ENCODE measurements at regions not wholly inside any gene's neighbourhood (a gene's known extent, or its start where the extent isn't known, plus 50 kb on each side); places are given as distances from the start of the nearest gene placed in this dataset.

DNA sequence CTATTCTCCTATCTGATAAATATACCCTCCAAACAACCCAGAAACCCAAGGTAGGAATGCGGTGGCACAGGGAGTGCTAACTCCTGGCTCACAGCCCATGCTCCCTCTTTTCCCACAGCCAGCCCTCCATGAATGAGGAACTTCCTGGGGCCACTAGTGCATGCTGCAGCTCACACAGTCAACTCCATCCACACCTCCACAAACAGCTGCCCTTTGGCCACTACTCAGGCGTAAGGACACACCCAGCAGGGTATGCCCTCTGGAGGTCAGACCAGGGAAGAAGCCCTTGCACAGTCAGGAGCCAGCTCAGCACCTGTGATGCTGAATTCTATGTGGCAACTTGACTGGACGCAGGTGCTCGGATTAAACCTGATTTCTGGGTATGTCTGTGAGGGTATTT lies 85.2 kb upstream of the PIK3CG start:
- Histone ChIP-seq H3K79me1 (ENCODE audit: low read depth in 1 of 2, low read length in 2 of 2) (peaks cover 0 to 17% of the 10 kb centered on the region in 2 experiments; a peak in 1 of 4 replicates), H3K27me3 (ENCODE audit: control insufficient read depth, insufficient read depth, low read length) (no peaks in the 10 kb centered on the region), H3K23ac (ENCODE audit: low read depth, low read length) (no peak overlapping the region), H4K20me1 (ENCODE audit: insufficient read depth, low read length) (no peaks in the 10 kb centered on the region), H4K8ac (ENCODE audit: low read depth in 2 of 2, low read length in 2 of 2) (no peak overlapping the region), H3K4ac (ENCODE audit: low read depth, low read length) (peak overlapping the region; percentile 48; the same call in 1 of the 2 replicates), H3K9me1 (ENCODE audit: insufficient read depth, low read length) (peaks cover 4% of the 10 kb centered on the region), H2AK9ac (replicated peaks; ENCODE audit: low read depth, low read length, poor library complexity) (peak overlapping the region; percentile 13), H3K56ac (ENCODE audit: extremely low read depth, insufficient read depth, low read length) (no peak overlapping the region), H3K9me3 (ENCODE audit: control insufficient read depth, insufficient read depth, low read length) (no peaks in the 10 kb centered on the region), H2BK15ac (ENCODE audit: low read depth, low read length) (peak overlapping the region; percentile 81; the same call in 1 of the 3 replicates), H3K4me2 (ENCODE audit: low read depth, low read length) (no peak overlapping the region), H3K27ac (ENCODE audit: insufficient read depth, low read length) (no peak overlapping the region), H2BK120ac (ENCODE audit: low read depth, low read length) (peak overlapping the region; percentile 82; the same call in 1 of the 2 replicates), H3K4me1 (ENCODE audit: control insufficient read depth, insufficient read depth, low read length) (peaks cover 19% of the 10 kb centered on the region), H4K91ac (ENCODE audit: insufficient read depth, low read depth, low read length) (0 out of 2 replicates have a peak overlapping the region, but pooled peaks have one; percentile 0), H2AFZ (replicated peaks; ENCODE audit: low read length, poor library complexity) (peak overlapping the region; percentile 30), H3K4me3 (ENCODE audit: insufficient read depth, low read depth, low read length) (no peak overlapping the region), H3K36me3 (ENCODE audit: control insufficient read depth, insufficient read depth, low read length) (no peaks in the 10 kb centered on the region), H2AK5ac (ENCODE audit: low read depth, low read length) (peak overlapping the region; percentile 83; the same call in 1 of the 2 replicates), H3K9ac (ENCODE audit: low read depth, low read length) (no peak overlapping the region), H2BK20ac (ENCODE audit: low read depth, low read length) (peak overlapping the region; percentile 46; the same call in 1 of the 2 replicates), H3K14ac (replicated peaks; ENCODE audit: low read depth, low read length) (peak overlapping the region; percentile 23; the same call in 1 of the 2 replicates), H4K5ac (ENCODE audit: low read depth, low read length) (peak overlapping the region; percentile 29; the same call in 1 of the 2 replicates), H2BK5ac (ENCODE audit: low read depth, low read length, poor library complexity, severe bottlenecking) (no peak overlapping the region), H3K18ac (ENCODE audit: low read depth, low read length) (peak overlapping the region; percentile 32; the same call in 1 of the 2 replicates)
- no peak for DNase-seq
- CTCF ChIA-PET: interaction anchor here (0.6 kb wide), 1 partner anchor 595 kb away, joined by 5 read pairs; no protein-coding TSS in a partner anchor
- dilution Hi-C loops (cut with HindIII; ENCODE audit: low sequenced_read_pairs, unreplicated experiment) (no loop called here), in situ Hi-C loops (cut with MboI; ENCODE audit: low sequenced_read_pairs) (no loop called here), intact Hi-C loops (cut with micrococcal nuclease) (no loop called here)
- POLR2A ChIA-PET (ENCODE audit: unreplicated experiment): no interaction called here
- no peak for ATAC-seq (ENCODE audit: low read depth)
- BruUV-seq (replicated peaks): no TSS peak
- TF ChIP-seq, protein P1, sequence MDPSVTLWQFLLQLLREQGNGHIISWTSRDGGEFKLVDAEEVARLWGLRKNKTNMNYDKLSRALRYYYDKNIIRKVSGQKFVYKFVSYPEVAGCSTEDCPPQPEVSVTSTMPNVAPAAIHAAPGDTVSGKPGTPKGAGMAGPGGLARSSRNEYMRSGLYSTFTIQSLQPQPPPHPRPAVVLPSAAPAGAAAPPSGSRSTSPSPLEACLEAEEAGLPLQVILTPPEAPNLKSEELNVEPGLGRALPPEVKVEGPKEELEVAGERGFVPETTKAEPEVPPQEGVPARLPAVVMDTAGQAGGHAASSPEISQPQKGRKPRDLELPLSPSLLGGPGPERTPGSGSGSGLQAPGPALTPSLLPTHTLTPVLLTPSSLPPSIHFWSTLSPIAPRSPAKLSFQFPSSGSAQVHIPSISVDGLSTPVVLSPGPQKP (IDR thresholded peaks at IDR 0.05; ENCODE audit: borderline replicate concordance, low read depth, low read length): no peak
- TF ChIP-seq CHD1 (IDR thresholded peaks at IDR 0.05; ENCODE audit: low read depth, low read length) (no peak), FOS (IDR thresholded peaks at IDR 0.05; ENCODE audit: low read depth, low read length) (no peak), RAD21 (IDR thresholded peaks at IDR 0.05; ENCODE audit: low read length) (no peak), MAFK (IDR thresholded peaks at IDR 0.05; ENCODE audit: low read depth, low read length) (no peak), SMC3 (IDR thresholded peaks at IDR 0.05; ENCODE audit: low read depth, low read length) (no peak), RCOR1 (IDR thresholded peaks at IDR 0.05; ENCODE audit: insufficient replicate concordance, low read length) (no peak), RFX5 (IDR thresholded peaks at IDR 0.05; ENCODE audit: low read depth, low read length) (no peak), NFE2L2 (IDR thresholded peaks at IDR 0.05; ENCODE audit: low read depth, low read length) (no peak), CEBPB (IDR thresholded peaks at IDR 0.05; ENCODE audit: low read depth, low read length) (no peak), BHLHE40 (IDR thresholded peaks at IDR 0.05; ENCODE audit: low read depth, low read length) (no peak), MAZ (IDR thresholded peaks at IDR 0.05; ENCODE audit: borderline replicate concordance, low read depth, low read length) (no peak), MXI1 (IDR thresholded peaks at IDR 0.05; ENCODE audit: borderline replicate concordance, low read depth, low read length) (no peak), POLR2A (IDR thresholded peaks at IDR 0.05; ENCODE audit: low read depth, low read length) (no peak)
- TF ChIP-seq, protein P2, sequence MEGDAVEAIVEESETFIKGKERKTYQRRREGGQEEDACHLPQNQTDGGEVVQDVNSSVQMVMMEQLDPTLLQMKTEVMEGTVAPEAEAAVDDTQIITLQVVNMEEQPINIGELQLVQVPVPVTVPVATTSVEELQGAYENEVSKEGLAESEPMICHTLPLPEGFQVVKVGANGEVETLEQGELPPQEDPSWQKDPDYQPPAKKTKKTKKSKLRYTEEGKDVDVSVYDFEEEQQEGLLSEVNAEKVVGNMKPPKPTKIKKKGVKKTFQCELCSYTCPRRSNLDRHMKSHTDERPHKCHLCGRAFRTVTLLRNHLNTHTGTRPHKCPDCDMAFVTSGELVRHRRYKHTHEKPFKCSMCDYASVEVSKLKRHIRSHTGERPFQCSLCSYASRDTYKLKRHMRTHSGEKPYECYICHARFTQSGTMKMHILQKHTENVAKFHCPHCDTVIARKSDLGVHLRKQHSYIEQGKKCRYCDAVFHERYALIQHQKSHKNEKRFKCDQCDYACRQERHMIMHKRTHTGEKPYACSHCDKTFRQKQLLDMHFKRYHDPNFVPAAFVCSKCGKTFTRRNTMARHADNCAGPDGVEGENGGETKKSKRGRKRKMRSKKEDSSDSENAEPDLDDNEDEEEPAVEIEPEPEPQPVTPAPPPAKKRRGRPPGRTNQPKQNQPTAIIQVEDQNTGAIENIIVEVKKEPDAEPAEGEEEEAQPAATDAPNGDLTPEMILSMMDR (conservative IDR thresholded peaks at IDR 0.05; ENCODE audit: low read depth, low read length): no peak
- TF ChIP-seq, protein P3, sequence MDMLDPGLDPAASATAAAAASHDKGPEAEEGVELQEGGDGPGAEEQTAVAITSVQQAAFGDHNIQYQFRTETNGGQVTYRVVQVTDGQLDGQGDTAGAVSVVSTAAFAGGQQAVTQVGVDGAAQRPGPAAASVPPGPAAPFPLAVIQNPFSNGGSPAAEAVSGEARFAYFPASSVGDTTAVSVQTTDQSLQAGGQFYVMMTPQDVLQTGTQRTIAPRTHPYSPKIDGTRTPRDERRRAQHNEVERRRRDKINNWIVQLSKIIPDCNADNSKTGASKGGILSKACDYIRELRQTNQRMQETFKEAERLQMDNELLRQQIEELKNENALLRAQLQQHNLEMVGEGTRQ (IDR thresholded peaks at IDR 0.05; ENCODE audit: low read depth, low read length): no peak
- WGBS, 2 experiments (ENCODE audit: extremely low coverage in 2 of 2, insufficient read length in 1 of 2): 100% methylated on average over 2 of the region's 4 CpGs; no CpG with 5 or more reads in 1 of the 2 experiments
